ENCODE measurements at regions not wholly inside any gene's neighbourhood (a gene's known extent, or its start where the extent isn't known, plus 50 kb on each side); places are given as distances from the start of the nearest gene placed in this dataset.

GRCh38 chr4:134999169-134999568 lies 797.6 kb upstream of the PABPC4L start:
- TF ChIP-seq KDM5A (IDR thresholded peaks at IDR 0.05) (no peak), CTCF (IDR thresholded peaks at IDR 0.05) (no peak), JUNB (IDR thresholded peaks at IDR 0.05) (no peak), JUN (IDR thresholded peaks at IDR 0.05) (no peak), MAX (IDR thresholded peaks at IDR 0.05) (no peak), RCOR1 (IDR thresholded peaks at IDR 0.05; ENCODE audit: low read depth, low read length) (no peak), RARB (CRISPR knock-in tag; IDR thresholded peaks at IDR 0.05) (no peak), USF2 (IDR thresholded peaks at IDR 0.05) (no peak), SMC3 (IDR thresholded peaks at IDR 0.05) (no peak), RAD21 (conservative IDR thresholded peaks at IDR 0.05 in 1 of 2, IDR thresholded peaks at IDR 0.05 in 1 of 2) (no peak), POLR2A (IDR thresholded peaks at IDR 0.05; ENCODE audit: low read length) (no peak), ELK1 (IDR thresholded peaks at IDR 0.05; ENCODE audit: low read depth, low read length) (no peak)

Data from A549 (cell line).